Superior temporal gyrus (tissue), 1 donor: ENCODE measurements at regions not wholly inside any gene's neighbourhood (a gene's known extent, or its start where the extent isn't known, plus 50 kb on each side); places are given as distances from the start of the nearest gene placed in this dataset.

Experiments used
- DNase-seq: peaks from one replicate; pipeline ENCODE4 v3.0.0-alpha.2; 2016; ENCODE audit errors: extremely low spot score

- no peak for DNase-seq
These were observed 383.8 kb upstream of the TUSC1 start for GRCh38 chr9:26061948-26062575.

- no peak for DNase-seq
These were observed 380.1 kb upstream of the TUSC1 start for GRCh38 chr9:26058111-26058895.

GRCh38 chr9:26057050-26057449 is 378.8 kb upstream of the TUSC1 start:
- peak; percentile 27 for DNase-seq

GRCh38 chr9:26054600-26055520 is 376.6 kb upstream of the TUSC1 start:
- no peak for DNase-seq

GRCh38 chr9:26053954-26054353 is 375.7 kb upstream of the TUSC1 start:
- no peak for DNase-seq

GRCh38 chr9:26043431-26043830 is 365.2 kb upstream of the TUSC1 start:
- no peak for DNase-seq

- no peak for DNase-seq
These were observed 356.5 kb upstream of the TUSC1 start for GRCh38 chr9:26034786-26035185.

GRCh38 chr9:26033336-26033735 is 355.1 kb upstream of the TUSC1 start:
- DNase-seq, result no peak

GRCh38 chr9:26026423-26027100 is 348.3 kb upstream of the TUSC1 start:
- DNase-seq, result no peak

GRCh38 chr9:26013199-26013598 is 335.0 kb upstream of the TUSC1 start:
- no peak for DNase-seq

- DNase-seq, result no peak
These were observed 334.6 kb upstream of the TUSC1 start for GRCh38 chr9:26012797-26013196.

GRCh38 chr9:25994605-25995004 is 316.4 kb upstream of the TUSC1 start:
- no peak for DNase-seq

- DNase-seq, result no peak
These were observed 312.1 kb upstream of the TUSC1 start for GRCh38 chr9:25990376-25990775.

GRCh38 chr9:25975667-25976066 is 297.4 kb upstream of the TUSC1 start:
- DNase-seq, result no peak

GRCh38 chr9:25964239-25964638 is 286.0 kb upstream of the TUSC1 start:
- DNase-seq, result peak; percentile 62

GRCh38 chr9:25960178-25960577 is 281.9 kb upstream of the TUSC1 start:
- no peak for DNase-seq

- DNase-seq, result no peak
These were observed 276.0 kb upstream of the TUSC1 start for GRCh38 chr9:25954209-25954608.

GRCh38 chr9:25948182-25948581 is 269.9 kb upstream of the TUSC1 start:
- DNase-seq, result no peak

- DNase-seq, result no peak
These were observed 260.9 kb upstream of the TUSC1 start for GRCh38 chr9:25939126-25939525.

- DNase-seq, result no peak
These were observed 257.8 kb upstream of the TUSC1 start for GRCh38 chr9:25936031-25936430.

- DNase-seq, result no peak
These were observed 256.9 kb upstream of the TUSC1 start for GRCh38 chr9:25935188-25935587.

GRCh38 chr9:25918761-25919160 is 240.5 kb upstream of the TUSC1 start:
- DNase-seq, result no peak
